ENCODE measurements at regions not wholly inside any gene's neighbourhood (a gene's known extent, or its start where the extent isn't known, plus 50 kb on each side); places are given as distances from the start of the nearest gene placed in this dataset.

GRCh38 chr2:137801228-137801627, 163.0 kb upstream of the HNMT start:
- TF ChIP-seq CTCF (IDR thresholded peaks at IDR 0.05) (no peak), POLR2A (IDR thresholded peaks at IDR 0.05) (no peak)

All from ovary (tissue), 3 donors.